HG02981 (cell line): ENCODE measurements at regions not wholly inside any gene's neighbourhood (a gene's known extent, or its start where the extent isn't known, plus 50 kb on each side); places are given as distances from the start of the nearest gene placed in this dataset.
"Not testable (repeated sequence)": the region's sequence is repeated elsewhere in the genome, so short reads cannot be mapped to it uniquely, and the experiment has no call there.

Source experiments
- ATAC-seq: cut with Tn5 transposase; IDR thresholded peaks from one replicate; pipeline ENCODE4 v1.9.1; 2021; ENCODE audit warnings: mild to moderate bottlenecking, moderate library complexity; ENCODE audit not compliant: unreplicated experiment

DNA sequence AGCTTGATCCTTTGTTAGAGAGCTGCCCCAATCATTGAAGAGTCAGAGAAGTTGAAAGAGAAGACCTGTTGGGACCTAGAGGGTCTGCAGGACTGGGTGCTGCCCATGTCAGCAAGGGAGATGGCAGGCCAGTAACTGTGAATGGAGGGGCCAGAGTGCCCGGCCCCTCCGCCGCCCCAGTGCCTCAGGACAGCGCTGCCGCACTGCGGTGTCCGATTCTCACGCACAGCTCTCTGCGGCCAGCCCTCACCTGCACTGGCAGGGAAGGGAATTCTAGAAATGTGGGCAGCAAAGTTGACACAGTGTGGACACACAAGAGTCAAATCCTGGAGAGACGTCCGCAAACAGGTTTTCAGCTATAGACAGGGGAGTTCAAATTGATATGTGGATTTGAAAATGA is 373.5 kb downstream of the TCERG1L start:
- ATAC-seq = no peak

DNA sequence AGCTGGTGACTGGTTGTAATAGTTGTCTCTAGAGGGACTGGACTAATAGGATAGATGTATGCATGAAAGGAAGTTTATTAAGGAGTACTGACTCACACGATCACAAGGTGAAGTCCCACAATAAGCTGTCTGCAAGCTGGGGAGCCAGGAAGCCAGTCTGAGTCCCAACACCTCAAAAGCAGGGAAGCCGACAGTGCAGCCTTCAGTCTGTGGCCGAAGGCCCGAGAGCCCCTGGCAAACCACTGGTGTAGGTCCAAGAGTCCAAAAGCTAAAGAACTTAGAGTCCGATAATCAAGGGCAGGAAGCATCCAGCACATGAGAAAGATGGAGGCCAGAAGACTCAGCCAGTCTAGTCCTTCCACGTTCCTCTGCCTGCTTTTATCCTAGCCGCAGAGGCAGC is 372.6 kb downstream of the TCERG1L start:
- ATAC-seq = not testable (repeated sequence)

DNA sequence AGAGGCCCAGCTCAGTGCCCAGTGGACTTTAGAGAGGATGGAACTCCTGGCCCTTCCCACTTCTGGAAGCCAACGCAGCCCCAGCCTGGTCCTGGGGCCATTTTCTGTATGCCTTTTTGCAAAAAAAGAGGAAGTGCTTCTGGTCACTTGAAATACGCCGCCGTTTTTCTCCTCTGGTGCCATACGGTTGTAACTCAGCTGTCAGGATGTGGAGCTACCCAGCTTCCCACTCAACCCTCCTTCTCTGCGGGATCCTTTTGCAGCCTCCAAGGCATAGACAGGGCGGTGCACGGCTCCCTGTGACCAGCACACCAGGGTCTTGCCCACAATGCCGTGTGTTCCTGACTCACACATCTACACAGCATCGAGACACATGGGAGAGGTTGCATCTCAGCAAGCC is 369.6 kb downstream of the TCERG1L start:
- no peak for ATAC-seq

DNA sequence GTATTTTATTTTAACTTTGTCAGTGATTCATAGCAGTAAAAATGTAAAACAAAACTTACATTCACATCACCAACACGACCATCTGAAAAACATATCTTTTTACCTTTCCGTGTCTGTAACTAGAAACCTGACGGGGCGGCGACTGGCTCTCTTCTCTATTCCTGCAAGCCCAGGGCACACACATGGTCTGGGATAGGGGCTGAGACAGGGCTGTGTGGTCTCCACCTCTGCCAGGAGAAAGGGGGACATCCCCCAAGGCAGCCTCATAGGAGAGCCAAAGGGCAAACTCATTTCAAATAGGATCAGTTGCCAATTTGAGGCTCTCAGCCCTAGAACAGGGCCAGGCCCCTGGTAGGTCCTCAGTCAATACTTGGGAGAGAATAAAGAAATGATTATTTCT is 359.4 kb downstream of the TCERG1L start:
- ATAC-seq = no peak

DNA sequence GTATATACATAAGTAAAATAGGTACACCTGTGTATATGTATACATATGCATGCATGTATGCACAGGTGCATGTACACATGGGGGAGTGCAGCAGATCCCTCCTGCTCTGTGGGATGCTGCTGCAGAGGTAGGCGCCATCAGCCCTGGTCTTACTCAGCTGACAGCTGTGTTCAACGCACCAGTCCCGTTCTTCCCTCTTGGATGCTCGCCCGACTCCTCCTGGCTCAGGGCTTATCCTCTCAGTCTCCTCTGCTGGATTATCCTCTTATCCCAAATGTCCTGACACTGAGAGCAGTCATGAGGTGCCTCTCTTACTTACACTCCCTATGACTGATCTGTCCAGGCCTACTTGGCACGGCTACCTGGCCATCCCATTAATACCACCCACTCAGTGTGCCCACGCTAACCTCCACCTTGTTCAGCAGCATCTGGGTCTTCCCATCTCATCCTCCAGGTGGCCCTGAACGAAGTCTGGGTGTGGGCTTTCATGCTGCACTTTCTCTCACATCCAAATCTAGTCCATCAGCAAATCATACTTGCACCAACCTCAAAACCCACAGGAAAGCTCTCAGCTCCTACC is 357.1 kb downstream of the TCERG1L start:
- ATAC-seq = no peak

DNA sequence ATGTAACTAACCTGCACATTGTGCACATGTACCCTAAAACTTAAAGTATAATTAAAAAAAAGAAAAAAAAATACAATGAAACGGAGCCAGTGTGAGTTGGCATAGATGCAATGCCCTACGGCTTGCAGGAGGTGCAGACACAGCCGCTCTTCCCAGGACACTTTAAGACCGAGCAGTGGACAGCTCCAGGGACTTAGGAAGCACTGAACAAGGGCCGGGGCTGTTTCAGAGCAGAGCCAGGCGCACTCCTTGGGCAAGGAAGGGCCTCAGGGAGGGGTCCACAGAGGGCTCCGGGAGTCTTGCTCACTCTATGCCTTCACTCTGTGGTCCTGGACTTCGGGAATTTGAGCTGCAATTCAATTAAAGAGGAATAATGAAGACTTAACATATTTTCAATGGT is 355.3 kb downstream of the TCERG1L start:
- ATAC-seq = no peak

DNA sequence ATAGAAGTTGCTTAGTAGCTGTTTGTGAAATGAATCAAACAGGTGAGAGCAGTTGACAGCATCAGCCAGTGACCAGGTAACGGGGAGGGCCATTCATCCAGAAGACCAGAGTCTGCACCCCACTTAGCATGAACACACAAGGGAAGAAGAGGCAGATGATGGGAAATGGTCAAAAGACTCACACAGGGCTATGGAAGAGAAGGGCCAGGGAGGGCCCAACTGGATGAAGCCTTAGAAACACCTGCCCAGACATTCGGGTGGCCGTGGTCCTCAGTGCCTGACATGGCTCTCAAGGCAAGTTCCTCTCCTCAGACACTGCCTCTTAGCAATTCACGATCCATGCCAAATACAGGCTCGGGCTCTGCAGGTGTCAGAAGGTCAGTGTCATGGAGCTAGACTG is 354.1 kb downstream of the TCERG1L start:
- ATAC-seq = no peak

DNA sequence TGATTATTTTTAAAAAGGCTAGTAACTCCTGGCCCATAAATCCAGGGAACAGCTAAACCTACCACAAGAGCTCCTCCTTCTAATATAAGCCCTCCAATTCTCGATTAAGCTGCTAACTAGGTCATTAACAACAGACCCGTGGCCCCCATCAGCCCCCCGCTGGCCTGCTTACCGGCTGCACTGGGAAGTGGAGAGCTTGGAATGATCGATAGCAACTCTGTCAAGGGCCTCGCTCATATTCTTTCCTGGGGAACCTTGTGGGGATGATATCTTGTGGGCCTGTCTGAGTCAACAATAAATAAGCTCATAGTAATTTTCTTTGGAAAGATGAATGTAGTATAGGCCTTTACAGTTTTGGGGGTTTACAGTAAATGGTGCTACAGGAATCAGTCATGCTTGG is 353.5 kb downstream of the TCERG1L start:
- ATAC-seq = no peak

DNA sequence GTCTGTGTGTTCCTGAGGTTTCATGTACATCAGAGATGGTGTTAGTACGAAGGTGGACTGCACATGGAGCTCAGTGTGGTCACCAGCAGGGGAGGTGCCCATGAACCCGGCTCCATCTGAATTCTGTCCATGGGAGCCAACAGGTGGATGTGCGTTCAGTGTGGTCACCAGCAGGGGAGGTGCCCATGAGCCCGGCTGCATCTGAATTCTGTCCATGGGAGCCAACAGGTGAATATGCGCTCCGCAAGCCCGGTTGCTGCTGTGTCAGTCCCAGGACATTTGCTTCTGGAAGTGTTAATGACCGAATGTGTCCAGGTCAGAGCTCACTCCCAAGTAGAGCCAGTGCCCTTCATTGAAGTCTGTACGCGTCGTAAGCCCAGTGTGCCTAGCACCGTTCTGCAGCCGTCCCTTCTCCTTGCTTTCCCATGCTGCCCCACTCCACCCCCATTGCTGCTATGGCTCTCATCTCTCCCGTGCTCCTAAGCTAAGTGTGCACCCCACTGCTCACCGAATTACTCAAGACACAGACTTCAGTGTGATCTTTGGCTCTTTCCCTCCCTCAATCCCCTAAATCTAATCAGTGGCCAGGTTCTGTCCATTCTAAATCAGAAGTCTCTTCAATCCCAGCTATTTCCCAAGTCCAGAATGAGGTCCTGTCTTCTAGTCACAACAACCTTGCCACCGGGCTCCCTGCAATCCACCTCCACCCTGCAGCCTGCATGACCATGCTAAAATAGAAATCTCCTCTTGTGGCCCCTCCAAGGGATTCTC is 352.4 kb downstream of the TCERG1L start:
- no peak for ATAC-seq

DNA sequence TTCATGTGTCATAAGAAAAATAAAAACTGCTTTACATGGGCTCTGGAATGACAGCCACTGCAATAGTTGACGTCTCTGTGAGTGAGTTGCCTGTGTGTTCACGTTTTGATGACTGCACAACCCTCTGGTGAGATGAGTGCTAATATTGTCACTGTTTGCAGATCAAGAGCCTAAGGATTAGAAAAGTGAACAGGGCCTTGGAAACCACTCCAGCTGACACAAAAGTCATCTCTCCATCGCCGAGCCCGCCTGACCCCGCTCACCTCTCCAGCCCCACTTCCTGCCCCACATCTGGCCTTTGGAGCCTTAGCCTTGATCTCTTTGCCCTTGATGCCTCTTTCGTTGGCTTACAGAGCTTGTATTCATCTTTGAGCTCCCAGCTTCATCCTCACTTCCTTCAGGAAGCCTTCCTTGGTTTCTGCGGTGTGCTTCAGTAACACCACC is 351.7 kb downstream of the TCERG1L start:
- ATAC-seq = no peak

DNA sequence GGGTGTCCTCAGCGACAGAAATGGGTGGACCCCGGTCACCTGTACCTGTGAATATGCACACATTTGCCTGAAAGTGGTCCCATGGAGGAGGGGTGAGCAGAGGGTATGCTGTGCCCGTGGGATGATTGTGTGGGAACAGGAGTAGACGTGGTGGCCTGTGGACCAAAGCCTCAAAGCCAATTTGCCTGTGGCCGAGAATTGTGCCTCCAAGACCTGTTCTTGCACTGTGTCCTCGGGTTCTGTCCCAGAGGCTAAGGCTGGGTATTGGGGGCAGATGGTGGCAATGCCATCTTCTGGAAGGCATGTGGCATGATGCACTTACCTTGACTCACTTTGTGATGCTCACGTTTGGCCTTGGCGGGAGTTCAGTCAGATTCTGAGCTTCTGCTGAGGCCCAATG is 351.0 kb downstream of the TCERG1L start:
- ATAC-seq = no peak

DNA sequence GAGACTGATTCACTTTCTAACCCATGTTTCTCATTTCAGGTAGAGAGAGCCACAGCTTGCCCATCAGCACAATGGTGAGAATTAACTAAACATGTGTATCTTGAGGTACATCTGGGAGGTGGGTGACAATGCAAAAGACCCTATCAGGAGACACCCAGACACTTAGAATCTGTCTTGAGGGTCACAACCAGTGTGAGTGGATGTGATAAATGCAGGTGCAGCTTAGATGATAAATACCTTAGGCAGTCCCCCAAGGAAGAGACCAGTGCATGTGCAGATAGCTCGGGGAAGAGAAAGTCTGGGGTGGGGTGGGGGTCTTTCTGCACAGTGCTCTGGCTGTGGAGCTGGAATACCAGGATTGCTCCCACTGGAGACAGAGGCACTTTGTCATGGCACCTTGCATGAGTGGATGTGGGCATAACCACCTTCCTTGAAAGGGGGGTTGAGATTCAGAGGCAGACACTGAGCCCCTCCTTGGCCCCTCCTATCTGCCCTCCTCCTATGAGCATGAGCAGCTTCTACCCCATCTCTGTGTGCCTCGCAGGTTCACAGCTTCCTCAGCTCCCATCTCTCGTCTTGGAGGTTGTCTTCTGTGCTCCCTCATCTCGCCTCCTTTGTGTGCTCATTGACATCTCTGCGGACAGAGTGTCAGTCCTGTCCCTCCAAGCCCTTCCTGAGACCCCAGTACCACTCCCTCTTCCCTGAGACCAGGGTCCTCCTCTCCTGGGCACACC is 349.8 kb downstream of the TCERG1L start:
- no peak for ATAC-seq

DNA sequence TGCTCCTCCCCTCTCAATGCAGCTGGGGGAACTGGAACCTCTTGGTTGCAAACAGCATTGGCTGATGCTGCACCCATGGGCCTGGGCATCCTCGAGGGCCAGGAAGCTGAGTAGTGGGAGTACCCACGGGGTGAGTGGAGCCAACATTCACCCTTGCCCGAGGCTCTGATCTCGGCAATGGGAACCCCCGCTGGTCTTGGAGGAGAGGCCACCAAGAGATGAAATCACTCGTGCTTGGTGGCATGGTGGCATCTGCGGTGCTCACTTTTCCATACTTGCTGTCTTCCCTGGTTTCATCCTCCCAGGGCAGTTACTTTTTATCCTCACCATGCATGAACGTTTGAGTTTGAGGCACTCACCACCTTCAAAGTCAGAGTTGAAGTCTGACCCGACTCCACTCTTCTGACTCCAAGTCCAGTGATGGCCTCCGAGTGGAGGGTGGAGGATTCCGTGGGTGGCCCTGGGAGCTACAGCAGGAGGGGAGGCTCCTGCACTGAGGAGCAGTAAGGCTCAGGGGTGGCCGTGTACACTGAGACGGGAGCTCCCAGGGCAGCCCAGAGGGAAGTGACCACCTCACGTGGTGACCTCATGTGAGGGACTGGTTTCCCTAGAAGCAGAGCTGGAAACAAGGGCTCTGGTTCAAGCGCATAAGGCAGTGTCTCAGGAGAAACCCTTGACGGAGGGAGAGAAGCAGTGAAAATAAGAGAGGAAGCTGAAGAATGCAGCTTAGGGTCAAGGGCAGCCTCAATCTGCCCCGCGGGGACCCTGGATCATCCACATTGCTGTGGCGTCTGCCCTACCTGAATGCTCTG is 349.1 kb downstream of the TCERG1L start:
- ATAC-seq = no peak

DNA sequence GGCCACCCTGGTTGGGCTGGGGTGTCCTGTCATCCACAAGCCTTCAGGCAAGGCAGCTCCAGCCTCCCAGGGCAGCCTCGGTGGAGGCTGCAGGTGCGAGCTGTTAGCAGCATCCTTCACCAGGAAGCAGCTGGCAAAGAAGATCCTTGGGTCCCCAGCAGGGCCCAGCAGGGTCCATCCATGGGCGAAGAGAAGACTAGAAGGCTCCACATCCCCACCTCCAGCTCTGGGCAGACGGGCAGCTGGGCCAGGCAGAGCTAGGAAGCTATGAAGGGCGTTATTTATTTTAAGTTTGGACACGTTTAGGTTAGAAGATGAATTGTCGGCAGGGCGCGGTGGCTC is 348.5 kb downstream of the TCERG1L start:
- ATAC-seq = no peak

DNA sequence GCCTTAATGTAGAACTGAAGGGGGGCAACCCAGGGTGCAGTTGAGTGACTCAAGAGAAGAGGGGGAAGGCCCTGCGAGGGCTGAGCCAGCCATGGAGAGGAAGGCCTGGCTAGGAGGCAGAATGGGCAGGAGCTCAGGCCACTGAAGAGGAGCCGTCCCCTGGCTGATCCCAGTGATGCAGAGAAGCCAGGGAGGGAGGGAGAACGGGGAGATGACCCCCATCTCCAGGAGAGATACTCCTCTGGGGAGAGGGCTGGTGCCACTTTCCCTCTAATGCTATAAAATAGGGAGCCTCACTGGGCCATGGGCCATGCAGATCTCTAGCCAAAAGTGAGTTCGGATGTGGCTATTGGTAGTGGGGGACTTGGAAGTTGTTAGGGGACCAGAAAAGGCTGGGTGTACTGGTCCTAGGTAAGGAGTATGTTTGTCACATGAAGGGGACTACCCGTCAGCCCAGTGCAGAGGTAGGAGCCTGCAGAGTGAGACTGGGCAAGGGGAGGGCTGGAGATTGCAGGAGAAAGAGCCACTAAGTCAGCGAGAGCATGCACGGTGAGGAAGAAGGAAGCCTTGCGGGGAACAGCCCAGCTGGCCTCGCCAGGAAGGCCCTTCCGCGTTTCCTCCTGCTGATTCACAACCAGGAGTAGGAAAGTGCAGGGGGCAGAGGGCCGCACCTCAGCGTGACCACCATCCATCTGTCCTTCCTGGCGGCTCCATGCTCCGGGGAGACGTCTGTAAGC is 347.6 kb downstream of the TCERG1L start:
- ATAC-seq = no peak

DNA sequence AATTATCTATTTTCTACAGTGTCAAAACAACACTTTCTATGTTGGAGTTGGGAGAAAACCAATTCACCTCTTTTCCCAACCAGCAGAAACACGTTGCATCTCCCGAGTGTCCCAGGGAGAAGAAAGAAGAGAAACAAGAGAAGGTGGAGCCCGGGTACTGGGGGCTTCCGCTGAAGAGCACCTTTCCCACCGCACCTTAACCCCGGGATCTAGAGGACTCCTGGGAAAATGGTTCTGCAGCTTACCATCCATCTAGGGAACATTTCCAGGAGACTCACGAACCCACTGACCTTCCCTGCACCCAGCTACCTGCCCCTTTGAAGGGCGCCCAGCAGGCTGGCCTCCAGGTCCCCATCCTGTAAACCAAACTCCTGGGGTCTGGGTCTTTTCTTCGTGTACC is 346.8 kb downstream of the TCERG1L start:
- ATAC-seq = no peak

DNA sequence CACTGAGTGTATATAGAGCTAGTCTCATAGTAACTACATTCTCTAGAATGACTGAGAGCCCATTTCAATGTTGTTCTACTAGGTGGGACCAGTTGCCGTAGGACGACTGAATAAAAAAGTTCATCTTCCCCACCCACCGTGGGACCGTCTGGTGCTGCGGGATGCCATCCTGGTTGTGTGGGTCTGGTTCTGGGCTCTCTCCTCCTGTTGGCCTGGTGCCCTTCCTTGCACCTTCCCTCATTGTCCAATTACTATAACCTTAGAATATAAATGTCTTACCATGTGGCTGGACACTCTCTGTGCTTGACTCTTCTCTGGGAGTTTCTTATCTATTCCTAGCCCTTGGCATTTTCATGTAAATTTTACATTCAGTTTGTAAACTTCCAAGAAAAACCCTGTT is 344.4 kb downstream of the TCERG1L start:
- no peak for ATAC-seq

DNA sequence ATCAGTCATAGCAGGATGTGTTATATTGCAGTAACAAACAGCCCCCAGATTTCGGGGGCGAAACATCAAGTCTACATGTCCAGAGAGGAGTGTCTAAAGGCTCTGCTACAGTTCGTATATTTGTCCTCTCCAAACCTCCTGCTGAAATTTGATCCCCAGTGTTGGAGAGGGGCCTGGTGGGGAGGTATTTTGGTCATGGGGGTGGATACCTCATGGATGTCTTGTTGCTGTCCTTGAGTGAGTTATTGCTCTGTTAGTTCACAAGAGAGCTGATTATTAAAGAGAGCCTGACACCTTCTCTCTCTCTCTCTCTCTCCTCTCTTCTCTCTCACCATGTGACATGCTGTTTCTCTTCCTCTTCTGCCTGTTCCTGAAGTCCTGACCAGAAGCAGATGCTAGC is 343.7 kb downstream of the TCERG1L start:
- no peak for ATAC-seq

DNA sequence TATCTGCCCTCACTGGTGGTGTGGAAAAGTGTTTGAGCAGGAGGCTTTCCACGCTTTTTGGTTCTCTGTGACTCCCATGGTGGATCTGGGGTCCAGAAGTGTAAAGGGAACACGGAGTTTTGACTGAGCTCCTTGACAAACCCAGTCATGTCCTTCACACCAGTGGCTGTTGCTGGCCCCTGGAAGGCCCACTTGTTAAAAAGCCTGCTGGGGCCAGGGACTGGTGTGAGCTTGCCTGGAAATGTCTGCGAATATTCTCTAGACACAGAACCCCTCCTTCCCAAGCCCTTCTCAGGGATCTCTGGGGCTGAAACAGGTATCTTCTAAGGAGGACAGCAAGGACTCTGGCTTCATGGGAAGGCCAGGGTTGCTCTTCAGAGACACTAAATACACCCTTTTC is 343.0 kb downstream of the TCERG1L start:
- ATAC-seq = no peak

DNA sequence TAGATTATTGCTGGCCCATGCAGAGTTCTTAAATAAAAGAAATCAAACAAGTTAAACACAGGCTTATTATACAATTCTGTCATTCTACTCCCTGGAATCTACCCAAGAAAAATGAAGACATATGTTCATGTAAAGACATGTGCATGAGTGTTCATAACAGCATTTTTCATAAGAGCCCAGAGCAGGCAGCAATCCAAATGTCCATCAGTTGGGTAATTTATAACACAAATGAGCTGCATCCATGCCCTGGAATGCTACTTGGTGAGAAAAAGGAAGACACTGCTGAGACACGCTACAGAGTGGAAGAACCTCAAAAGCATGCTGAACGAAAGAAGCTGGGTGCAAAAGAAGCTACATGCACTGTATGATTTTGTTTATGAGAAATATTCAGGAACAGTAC is 342.6 kb downstream of the TCERG1L start:
- no peak for ATAC-seq

DNA sequence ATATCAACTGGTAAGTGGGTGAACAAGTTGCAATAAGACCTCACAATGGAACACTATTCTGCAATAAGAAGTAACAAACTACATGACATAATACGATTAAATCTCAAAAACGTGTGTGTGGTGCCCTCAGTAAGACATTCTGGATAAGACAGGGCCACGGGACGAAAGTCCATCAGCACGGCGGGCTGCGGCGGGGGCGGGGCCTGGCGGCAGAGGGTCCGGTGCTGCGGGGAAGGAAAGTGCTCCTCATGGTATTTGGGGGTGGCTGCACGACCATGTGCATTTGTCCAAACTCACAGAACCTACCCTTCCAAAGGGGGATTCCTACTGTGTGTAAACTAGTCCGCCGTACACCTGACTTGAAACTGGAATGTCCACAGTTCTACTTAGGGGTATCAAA is 341.8 kb downstream of the TCERG1L start:
- no peak for ATAC-seq
